Neural cell (in vitro differentiated cells): ENCODE measurements at regions not wholly inside any gene's neighbourhood (a gene's known extent, or its start where the extent isn't known, plus 50 kb on each side); places are given as distances from the start of the nearest gene placed in this dataset.

Experiments
- EP300 ChIP-seq: fragments of 450-650 bp; conservative IDR thresholded peaks from 2 replicates; pipeline ENCODE4 v1.6.1; 2014; ENCODE audit warnings: antibody characterized with exemption, mild to moderate bottlenecking, moderate library complexity; ENCODE audit not compliant: poor library complexity, severe bottlenecking
- EZH2 ChIP-seq: fragments of 200-600, 300-800 bp; shearing (Covaris generic), sonication (generic); IDR thresholded peaks from 2 replicates; pipeline ENCODE4 v1.6.1; 2014; ENCODE audit warnings: antibody characterized with exemption, low read length, borderline replicate concordance, mild to moderate bottlenecking; ENCODE audit not compliant: insufficient read depth, poor library complexity, severe bottlenecking
- RAD21 ChIP-seq: fragments of 450-650 bp; conservative IDR thresholded peaks from 2 replicates; pipeline ENCODE4 v1.6.1; 2014; ENCODE audit warnings: antibody characterized with exemption, mild to moderate bottlenecking, moderate library complexity
- TF ChIP-seq, protein P1 (sequence below): fragments of 450-650 bp; IDR thresholded peaks from 2 replicates; pipeline ENCODE4 v1.5.1; 2014; ENCODE audit warnings: antibody characterized with exemption, mild to moderate bottlenecking, moderate library complexity; ENCODE audit not compliant: poor library complexity, severe bottlenecking
- TF ChIP-seq, protein P2 (sequence below): IDR thresholded peaks from 2 replicates; pipeline ENCODE4 v1.6.1; 2012; ENCODE audit warnings: borderline replicate concordance

DNA sequence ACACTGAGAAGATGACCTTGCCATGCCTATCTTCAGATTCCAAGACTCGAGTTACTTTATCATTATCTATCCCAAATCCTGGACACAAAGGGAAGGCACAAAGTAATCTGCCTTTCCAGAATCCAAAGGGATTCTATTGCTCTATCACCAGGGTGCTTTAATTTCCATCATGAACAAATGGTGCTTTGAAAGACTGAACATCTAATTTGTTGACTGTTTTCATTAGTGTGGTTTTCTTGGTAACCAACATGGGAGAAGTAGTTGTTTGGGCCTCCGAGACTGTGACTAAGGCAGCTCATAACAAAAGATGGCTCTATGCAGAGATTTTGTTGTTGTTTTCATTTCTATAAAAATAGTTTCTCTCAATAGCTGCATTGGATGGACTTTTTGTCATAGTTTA is 441.0 kb upstream of the SOX9 start:
- TF ChIP-seq, protein P1, sequence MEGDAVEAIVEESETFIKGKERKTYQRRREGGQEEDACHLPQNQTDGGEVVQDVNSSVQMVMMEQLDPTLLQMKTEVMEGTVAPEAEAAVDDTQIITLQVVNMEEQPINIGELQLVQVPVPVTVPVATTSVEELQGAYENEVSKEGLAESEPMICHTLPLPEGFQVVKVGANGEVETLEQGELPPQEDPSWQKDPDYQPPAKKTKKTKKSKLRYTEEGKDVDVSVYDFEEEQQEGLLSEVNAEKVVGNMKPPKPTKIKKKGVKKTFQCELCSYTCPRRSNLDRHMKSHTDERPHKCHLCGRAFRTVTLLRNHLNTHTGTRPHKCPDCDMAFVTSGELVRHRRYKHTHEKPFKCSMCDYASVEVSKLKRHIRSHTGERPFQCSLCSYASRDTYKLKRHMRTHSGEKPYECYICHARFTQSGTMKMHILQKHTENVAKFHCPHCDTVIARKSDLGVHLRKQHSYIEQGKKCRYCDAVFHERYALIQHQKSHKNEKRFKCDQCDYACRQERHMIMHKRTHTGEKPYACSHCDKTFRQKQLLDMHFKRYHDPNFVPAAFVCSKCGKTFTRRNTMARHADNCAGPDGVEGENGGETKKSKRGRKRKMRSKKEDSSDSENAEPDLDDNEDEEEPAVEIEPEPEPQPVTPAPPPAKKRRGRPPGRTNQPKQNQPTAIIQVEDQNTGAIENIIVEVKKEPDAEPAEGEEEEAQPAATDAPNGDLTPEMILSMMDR, result no peak
- TF ChIP-seq, protein P2, sequence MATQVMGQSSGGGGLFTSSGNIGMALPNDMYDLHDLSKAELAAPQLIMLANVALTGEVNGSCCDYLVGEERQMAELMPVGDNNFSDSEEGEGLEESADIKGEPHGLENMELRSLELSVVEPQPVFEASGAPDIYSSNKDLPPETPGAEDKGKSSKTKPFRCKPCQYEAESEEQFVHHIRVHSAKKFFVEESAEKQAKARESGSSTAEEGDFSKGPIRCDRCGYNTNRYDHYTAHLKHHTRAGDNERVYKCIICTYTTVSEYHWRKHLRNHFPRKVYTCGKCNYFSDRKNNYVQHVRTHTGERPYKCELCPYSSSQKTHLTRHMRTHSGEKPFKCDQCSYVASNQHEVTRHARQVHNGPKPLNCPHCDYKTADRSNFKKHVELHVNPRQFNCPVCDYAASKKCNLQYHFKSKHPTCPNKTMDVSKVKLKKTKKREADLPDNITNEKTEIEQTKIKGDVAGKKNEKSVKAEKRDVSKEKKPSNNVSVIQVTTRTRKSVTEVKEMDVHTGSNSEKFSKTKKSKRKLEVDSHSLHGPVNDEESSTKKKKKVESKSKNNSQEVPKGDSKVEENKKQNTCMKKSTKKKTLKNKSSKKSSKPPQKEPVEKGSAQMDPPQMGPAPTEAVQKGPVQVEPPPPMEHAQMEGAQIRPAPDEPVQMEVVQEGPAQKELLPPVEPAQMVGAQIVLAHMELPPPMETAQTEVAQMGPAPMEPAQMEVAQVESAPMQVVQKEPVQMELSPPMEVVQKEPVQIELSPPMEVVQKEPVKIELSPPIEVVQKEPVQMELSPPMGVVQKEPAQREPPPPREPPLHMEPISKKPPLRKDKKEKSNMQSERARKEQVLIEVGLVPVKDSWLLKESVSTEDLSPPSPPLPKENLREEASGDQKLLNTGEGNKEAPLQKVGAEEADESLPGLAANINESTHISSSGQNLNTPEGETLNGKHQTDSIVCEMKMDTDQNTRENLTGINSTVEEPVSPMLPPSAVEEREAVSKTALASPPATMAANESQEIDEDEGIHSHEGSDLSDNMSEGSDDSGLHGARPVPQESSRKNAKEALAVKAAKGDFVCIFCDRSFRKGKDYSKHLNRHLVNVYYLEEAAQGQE, result no peak
- no peak for TF ChIP-seq EP300
- TF ChIP-seq RAD21, result no peak
- TF ChIP-seq EZH2, result no peak
